ENCODE measurements at regions not wholly inside any gene's neighbourhood (a gene's known extent, or its start where the extent isn't known, plus 50 kb on each side); places are given as distances from the start of the nearest gene placed in this dataset.

DNA sequence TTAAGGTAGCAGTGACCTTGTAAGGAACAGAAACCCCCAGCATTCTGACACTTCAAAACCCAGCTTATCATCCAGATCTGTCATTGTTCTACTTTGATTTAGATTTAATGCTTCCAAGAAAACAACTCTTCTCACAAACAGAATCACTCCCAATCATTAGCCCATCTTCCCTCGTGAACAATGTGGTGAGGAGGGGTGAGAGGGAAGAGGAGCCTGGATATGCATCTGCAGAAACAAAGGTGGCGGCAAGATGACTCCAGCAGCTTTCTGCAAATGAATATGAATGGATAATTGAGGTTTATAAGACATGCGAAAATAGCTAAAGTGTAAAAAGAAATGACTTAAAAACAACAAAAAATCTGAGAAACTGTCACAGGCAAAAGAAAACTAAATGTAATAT, 859.9 kb upstream of the SLC10A2 start:
- Histone ChIP-seq H3K79me2 (ENCODE audit: insufficient read depth, low read depth, low read length) (no peaks in the 10 kb centered on the region), H3K27ac (ENCODE audit: low read depth, low read length, poor library complexity, severe bottlenecking) (no peak overlapping the region), H3K4me1 (ENCODE audit: insufficient read depth, low read length, poor library complexity, severe bottlenecking) (no peaks in the 10 kb centered on the region), H3K4me3 (ENCODE audit: low read depth, low read length, poor library complexity, severe bottlenecking) (no peak overlapping the region), H3K9me3 (ENCODE audit: low read length) (no peaks in the 10 kb centered on the region), H2AFZ (ENCODE audit: low read length) (no peak overlapping the region), H3K9me2 (ENCODE audit: insufficient read depth, low read length) (no peaks in the 10 kb centered on the region), H3K4me2 (ENCODE audit: low read length) (no peak overlapping the region), H3K36me3 (ENCODE audit: insufficient read depth, low read length) (no peaks in the 10 kb centered on the region), H4K20me1 (ENCODE audit: insufficient read depth, low read length) (no peaks in the 10 kb centered on the region)
- ChIA-PET POLR2A (no interaction called here), CTCF (ENCODE audit: unreplicated experiment) (no interaction called here)
- no peak for TF ChIP-seq EZH2phosphoT487 (IDR thresholded peaks at IDR 0.05; ENCODE audit: borderline replicate concordance, low read depth, low read length)
- TF ChIP-seq, protein P1, sequence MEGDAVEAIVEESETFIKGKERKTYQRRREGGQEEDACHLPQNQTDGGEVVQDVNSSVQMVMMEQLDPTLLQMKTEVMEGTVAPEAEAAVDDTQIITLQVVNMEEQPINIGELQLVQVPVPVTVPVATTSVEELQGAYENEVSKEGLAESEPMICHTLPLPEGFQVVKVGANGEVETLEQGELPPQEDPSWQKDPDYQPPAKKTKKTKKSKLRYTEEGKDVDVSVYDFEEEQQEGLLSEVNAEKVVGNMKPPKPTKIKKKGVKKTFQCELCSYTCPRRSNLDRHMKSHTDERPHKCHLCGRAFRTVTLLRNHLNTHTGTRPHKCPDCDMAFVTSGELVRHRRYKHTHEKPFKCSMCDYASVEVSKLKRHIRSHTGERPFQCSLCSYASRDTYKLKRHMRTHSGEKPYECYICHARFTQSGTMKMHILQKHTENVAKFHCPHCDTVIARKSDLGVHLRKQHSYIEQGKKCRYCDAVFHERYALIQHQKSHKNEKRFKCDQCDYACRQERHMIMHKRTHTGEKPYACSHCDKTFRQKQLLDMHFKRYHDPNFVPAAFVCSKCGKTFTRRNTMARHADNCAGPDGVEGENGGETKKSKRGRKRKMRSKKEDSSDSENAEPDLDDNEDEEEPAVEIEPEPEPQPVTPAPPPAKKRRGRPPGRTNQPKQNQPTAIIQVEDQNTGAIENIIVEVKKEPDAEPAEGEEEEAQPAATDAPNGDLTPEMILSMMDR (conservative IDR thresholded peaks at IDR 0.05; ENCODE audit: low read length) = no peak
- no TSS peak for BruUV-seq (replicated peaks)
- intact Hi-C loops (cut with micrococcal nuclease; ENCODE audit: unreplicated experiment) = no loop called here
- DNase-seq (ENCODE audit: low spot score) = no peak

DNA sequence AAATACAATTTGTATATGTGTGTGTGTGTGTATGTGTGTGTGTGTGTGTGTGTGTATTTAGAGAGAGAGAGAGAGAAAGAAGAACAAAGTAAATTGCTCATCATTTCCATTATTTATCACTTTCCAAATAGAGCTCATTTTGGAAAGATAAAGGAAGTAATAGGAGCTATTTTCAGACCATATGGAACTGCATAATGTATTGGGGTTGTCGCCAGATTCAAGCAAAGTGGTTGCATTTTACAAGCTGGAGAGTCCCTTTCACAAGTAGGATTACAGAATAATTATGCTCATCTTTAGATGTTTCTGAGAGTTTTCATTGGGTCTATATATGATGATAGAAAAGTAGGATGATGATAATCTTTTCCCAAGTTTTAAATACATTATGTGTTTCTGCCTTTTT, 842.7 kb upstream of the SLC10A2 start:
- Histone ChIP-seq H3K36me3 (ENCODE audit: insufficient read depth, low read length) (no peaks in the 10 kb centered on the region), H3K9me3 (ENCODE audit: low read length) (no peaks in the 10 kb centered on the region), H3K27ac (ENCODE audit: low read depth, low read length, poor library complexity, severe bottlenecking) (no peak overlapping the region), H3K4me1 (ENCODE audit: insufficient read depth, low read length, poor library complexity, severe bottlenecking) (no peaks in the 10 kb centered on the region), H3K9me2 (ENCODE audit: insufficient read depth, low read length) (no peaks in the 10 kb centered on the region), H4K20me1 (ENCODE audit: insufficient read depth, low read length) (no peaks in the 10 kb centered on the region), H3K4me2 (ENCODE audit: low read length) (no peak overlapping the region), H2AFZ (ENCODE audit: low read length) (no peak overlapping the region), H3K4me3 (ENCODE audit: low read depth, low read length, poor library complexity, severe bottlenecking) (no peak overlapping the region), H3K79me2 (ENCODE audit: insufficient read depth, low read depth, low read length) (no peaks in the 10 kb centered on the region)
- POLR2A ChIA-PET = no interaction called here
- TF ChIP-seq EZH2phosphoT487 (IDR thresholded peaks at IDR 0.05; ENCODE audit: borderline replicate concordance, low read depth, low read length) = no peak
- TF ChIP-seq, protein P1 (conservative IDR thresholded peaks at IDR 0.05; ENCODE audit: low read length) = no peak
- no TSS peak for BruUV-seq (replicated peaks)
- CTCF ChIA-PET (ENCODE audit: unreplicated experiment) = no interaction called here
- intact Hi-C loops (cut with micrococcal nuclease; ENCODE audit: unreplicated experiment) = no loop called here
- no peak for DNase-seq (ENCODE audit: low spot score)

DNA sequence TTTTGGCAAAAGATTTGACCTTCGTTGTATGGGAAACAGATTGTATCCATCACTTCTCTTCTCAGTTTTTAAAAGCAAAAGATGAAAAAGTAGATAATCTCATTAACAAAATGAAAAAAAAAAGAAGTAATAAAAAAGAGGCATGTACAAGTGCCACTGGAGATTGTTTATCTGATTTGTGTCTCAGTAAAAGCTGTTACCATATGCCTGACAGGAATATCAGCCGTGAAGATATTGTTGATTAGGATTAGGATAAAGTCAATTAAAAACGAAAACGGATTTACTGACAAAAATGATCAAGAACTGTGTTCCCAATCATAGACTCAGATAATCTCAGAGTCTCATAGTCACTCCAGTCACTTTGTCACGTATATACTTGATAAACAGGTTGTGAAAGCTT, 842.1 kb upstream of the SLC10A2 start:
- no peak overlapping the region for H3K4me3 ChIP-seq (ENCODE audit: low read depth, low read length, poor library complexity, severe bottlenecking)
- no peak overlapping the region for H2AFZ ChIP-seq (ENCODE audit: low read length)
- H4K20me1 ChIP-seq (ENCODE audit: insufficient read depth, low read length) = no peaks in the 10 kb centered on the region
- no peak for DNase-seq (ENCODE audit: low spot score)
- H3K9me3 ChIP-seq (ENCODE audit: low read length) = no peaks in the 10 kb centered on the region
- intact Hi-C loops (cut with micrococcal nuclease; ENCODE audit: unreplicated experiment) = no loop called here
- no peaks in the 10 kb centered on the region for H3K79me2 ChIP-seq (ENCODE audit: insufficient read depth, low read depth, low read length)
- no peak overlapping the region for H3K4me2 ChIP-seq (ENCODE audit: low read length)
- no peak overlapping the region for H3K27ac ChIP-seq (ENCODE audit: low read depth, low read length, poor library complexity, severe bottlenecking)
- CTCF ChIA-PET (ENCODE audit: unreplicated experiment) = no interaction called here
- H3K9me2 ChIP-seq (ENCODE audit: insufficient read depth, low read length) = no peaks in the 10 kb centered on the region
- POLR2A ChIA-PET = no interaction called here
- TF ChIP-seq EZH2phosphoT487 (IDR thresholded peaks at IDR 0.05; ENCODE audit: borderline replicate concordance, low read depth, low read length) = no peak
- TF ChIP-seq, protein P1 (conservative IDR thresholded peaks at IDR 0.05; ENCODE audit: low read length) = no peak
- H3K36me3 ChIP-seq (ENCODE audit: insufficient read depth, low read length) = no peaks in the 10 kb centered on the region
- no TSS peak for BruUV-seq (replicated peaks)
- no peaks in the 10 kb centered on the region for H3K4me1 ChIP-seq (ENCODE audit: insufficient read depth, low read length, poor library complexity, severe bottlenecking)

Data from OCI-LY7 (cell line).